Progenitor cell of endocrine pancreas (in vitro differentiated cells): ENCODE measurements at regions not wholly inside any gene's neighbourhood (a gene's known extent, or its start where the extent isn't known, plus 50 kb on each side); places are given as distances from the start of the nearest gene placed in this dataset.

Experiments used
- DNase-seq: peaks from one replicate; pipeline ENCODE4 v3.0.0; 2021; ENCODE audit warnings: low spot score; ENCODE audit not compliant: unreplicated experiment
- H3K27ac Mint-ChIP-seq: 2 replicates; pipeline ENCODE4 v1.8.0; 2021; ENCODE audit warnings: mild to moderate bottlenecking, moderate library complexity, mixed read lengths
- H3K27me3 Mint-ChIP-seq: 2 replicates; pipeline ENCODE4 v1.8.0; 2021; ENCODE audit warnings: mixed read lengths
- H3K36me3 Mint-ChIP-seq: 2 replicates; pipeline ENCODE4 v1.8.0; 2022; ENCODE audit warnings: mixed read lengths; ENCODE audit not compliant: insufficient read depth
- H3K4me1 Mint-ChIP-seq: 2 replicates; pipeline ENCODE4 v1.8.0; 2021; ENCODE audit warnings: low read depth, mixed read lengths
- H3K4me3 Mint-ChIP-seq: 2 replicates; pipeline ENCODE4 v1.8.0; 2021; ENCODE audit warnings: low read depth, mild to moderate bottlenecking, moderate library complexity, mixed read lengths
- H3K9me3 Mint-ChIP-seq: 2 replicates; pipeline ENCODE4 v1.8.0; 2021; ENCODE audit warnings: low read depth, mixed read lengths
- CTCF ChIP-seq: fragments of 200-600 bp; sonication (generic); IDR thresholded peaks from one replicate; pipeline ENCODE4 v1.5.0; 2021; ENCODE audit warnings: antibody characterized with exemption, mild to moderate bottlenecking; ENCODE audit not compliant: unreplicated experiment

DNA sequence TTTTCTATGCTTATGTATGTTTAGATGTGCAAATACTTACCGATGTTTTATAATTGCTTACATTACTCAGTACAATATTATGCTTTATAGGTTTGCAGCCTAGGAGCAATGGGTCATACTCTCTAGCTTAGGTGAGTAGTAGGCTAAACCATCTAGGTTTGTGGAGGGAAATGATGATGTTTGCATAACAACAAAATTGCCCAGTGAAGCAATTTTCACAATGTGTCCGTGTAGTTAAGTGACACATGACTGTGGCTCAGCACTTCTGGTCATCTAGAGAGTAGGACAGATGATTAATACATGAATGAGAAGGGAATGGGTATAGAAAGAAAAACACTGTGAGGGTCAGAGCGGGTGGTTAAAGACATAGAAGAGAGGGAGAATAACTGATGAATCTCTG lies 2116.2 kb upstream of the PIK3C3 start:
- TF ChIP-seq CTCF: no peak
- Mint-ChIP-seq H3K4me3 (no peak overlapping the region), H3K27ac (no peak overlapping the region), H3K4me1 (peaks cover 25% of the 10 kb centered on the region), H3K9me3 (no peaks in the 10 kb centered on the region), H3K27me3 (no peaks in the 10 kb centered on the region), H3K36me3 (no peaks in the 10 kb centered on the region)
- no peak for DNase-seq

DNA sequence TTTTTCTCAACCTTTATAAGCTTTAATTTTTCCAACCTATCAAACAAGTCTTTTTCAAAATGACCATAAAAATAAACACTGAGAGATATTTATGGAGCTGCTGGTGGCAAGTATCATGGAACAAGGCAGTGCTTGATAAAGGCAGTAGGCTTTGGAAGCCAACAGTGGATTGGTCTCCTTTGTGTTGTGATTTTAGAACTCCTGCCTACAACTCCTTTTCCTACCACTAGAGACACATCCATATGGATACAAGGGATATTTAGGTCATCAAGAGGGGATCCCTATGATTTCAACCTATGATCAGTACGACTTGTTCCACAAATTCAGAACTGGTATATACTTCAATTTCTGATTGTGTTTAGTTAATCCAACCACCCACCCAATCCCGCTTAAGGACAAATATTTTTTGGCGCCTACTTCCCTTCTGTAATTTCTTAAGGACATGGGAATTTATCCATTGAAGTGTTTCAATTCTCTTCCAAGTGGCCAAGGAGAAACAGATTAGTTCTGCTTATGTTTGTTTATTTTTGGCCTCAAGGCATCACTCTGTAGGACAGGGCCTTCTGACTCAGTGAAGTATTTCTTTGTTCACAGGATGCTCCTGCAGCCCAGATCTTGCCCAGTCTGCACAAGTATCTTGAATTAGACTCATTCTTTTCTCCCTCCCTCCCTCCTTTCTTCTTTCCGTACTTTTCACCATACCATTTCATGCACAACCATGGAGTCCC lies 2119.6 kb upstream of the PIK3C3 start:
- H3K36me3 Mint-ChIP-seq: no peaks in the 10 kb centered on the region
- H3K4me1 Mint-ChIP-seq: peaks cover 8% of the 10 kb centered on the region
- H3K4me3 Mint-ChIP-seq: no peak overlapping the region
- no peaks in the 10 kb centered on the region for H3K27me3 Mint-ChIP-seq
- no peak overlapping the region for H3K27ac Mint-ChIP-seq
- no peak for TF ChIP-seq CTCF
- DNase-seq: no peak
- no peaks in the 10 kb centered on the region for H3K9me3 Mint-ChIP-seq

GRCh38 chr18:39834636-39835035 lies 2120.4 kb upstream of the PIK3C3 start:
- H3K4me1 Mint-ChIP-seq: peaks cover 2% of the 10 kb centered on the region
- H3K4me3 Mint-ChIP-seq: no peak overlapping the region
- no peaks in the 10 kb centered on the region for H3K36me3 Mint-ChIP-seq
- H3K27me3 Mint-ChIP-seq: no peaks in the 10 kb centered on the region
- no peak overlapping the region for H3K27ac Mint-ChIP-seq
- no peak for TF ChIP-seq CTCF
- DNase-seq: no peak
- H3K9me3 Mint-ChIP-seq: no peaks in the 10 kb centered on the region

- Mint-ChIP-seq H3K4me3 (no peak overlapping the region), H3K9me3 (no peaks in the 10 kb centered on the region), H3K27me3 (no peaks in the 10 kb centered on the region), H3K36me3 (no peaks in the 10 kb centered on the region), H3K27ac (no peak overlapping the region), H3K4me1 (peaks cover 2% of the 10 kb centered on the region)
- TF ChIP-seq CTCF: no peak
- no peak for DNase-seq
These were observed 2129.4 kb upstream of the PIK3C3 start for GRCh38 chr18:39825485-39826150.

GRCh38 chr18:39806525-39806924 lies 2148.5 kb upstream of the PIK3C3 start:
- H3K4me1 Mint-ChIP-seq: peaks cover 3% of the 10 kb centered on the region
- H3K36me3 Mint-ChIP-seq: no peaks in the 10 kb centered on the region
- DNase-seq: no peak
- no peak for TF ChIP-seq CTCF
- H3K4me3 Mint-ChIP-seq: no peak overlapping the region
- H3K9me3 Mint-ChIP-seq: peaks cover 16% of the 10 kb centered on the region
- no peak overlapping the region for H3K27ac Mint-ChIP-seq
- H3K27me3 Mint-ChIP-seq: no peaks in the 10 kb centered on the region
